ENCODE measurements at regions not wholly inside any gene's neighbourhood (a gene's known extent, or its start where the extent isn't known, plus 50 kb on each side); places are given as distances from the start of the nearest gene placed in this dataset.

DNA sequence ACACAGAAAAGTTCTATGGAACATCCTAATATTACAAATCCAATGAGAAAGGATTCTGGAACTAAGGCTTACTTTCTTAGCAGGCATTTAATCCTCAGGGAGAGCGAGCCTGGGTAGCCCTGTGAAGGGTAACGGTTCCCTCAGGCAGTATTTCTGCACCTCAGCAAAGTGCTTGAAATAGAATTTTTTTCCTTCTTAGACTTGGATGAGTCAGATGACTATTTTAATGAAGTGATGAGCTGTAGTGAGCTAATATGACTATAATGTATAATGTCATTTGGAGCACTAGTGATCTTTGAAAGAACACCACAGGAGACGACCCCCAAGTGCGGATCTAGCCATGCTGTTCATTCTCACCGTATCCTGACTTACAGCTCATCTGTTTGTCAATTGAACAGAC lies 493.0 kb upstream of the FAM241A start:
- no peak for DNase-seq (ENCODE audit: low read depth in 2 of 2)

DNA sequence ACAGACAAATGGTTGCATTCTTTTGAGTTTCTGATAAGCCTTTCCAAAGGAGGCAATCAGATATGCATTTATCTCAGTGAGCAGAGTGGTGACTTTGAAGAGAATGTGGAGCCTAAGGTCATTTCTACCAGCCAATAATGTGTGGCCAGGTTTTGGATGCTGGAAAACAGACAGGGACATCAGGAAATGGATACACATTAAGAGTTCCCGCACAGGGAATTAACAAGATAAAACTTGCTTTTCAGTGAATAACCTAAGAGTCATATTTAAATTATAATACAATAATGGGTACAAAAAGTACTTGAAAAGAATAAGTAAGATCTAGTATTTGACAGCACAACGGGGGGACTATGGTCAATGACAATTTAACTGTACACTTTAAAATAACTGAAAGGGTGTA lies 492.3 kb upstream of the FAM241A start:
- DNase-seq (ENCODE audit: low read depth in 2 of 2): no peak

DNA sequence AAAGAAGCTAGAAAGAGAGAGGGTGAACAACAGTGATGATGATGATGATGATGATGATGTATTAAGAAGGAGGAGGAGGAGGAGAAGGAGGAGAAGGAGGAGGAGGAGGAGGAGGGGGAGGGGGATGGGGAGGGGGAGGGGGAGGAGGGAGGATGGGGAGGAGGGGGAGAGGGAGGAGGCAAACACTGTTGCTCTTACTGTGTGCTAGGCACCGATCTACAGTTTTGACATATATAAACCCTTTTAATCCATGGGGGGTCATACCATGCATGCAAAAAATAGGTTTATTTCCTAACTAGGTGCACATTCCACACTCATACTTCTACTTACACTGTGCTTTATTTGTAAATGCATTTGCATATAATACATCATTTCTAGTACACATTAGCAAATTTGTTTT lies 482.8 kb upstream of the FAM241A start:
- no peak for DNase-seq (ENCODE audit: low read depth in 2 of 2)

DNA sequence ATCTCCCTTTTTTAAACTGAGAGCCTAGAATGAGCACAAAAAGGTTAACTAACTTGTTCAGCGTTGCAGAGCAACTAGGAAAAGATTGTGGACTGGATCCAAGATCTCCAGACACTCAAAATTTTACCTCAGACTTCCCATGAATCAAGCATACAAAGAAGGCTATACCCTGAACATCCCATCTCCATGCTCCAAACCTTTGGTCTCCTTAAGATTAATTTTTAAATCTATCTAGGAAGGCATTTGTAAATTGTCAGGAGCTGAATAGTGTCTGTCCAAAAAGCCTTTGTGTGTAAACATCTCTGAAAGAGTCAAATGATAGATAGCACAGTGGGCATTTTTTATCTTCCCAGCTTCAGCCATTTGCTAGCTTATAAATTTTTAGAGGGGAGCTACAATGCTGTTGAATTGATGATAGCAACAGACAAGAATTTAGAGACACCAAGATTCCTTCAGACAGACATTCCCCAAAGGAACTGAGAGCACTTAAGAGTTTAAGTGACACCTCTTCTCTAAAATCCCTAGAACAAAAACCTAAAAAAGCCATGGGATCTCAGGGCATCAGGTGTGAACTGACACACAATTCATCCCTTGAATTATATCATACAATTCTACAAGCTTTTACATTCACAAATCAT lies 480.8 kb upstream of the FAM241A start:
- no peak for DNase-seq (ENCODE audit: low read depth in 2 of 2)

DNA sequence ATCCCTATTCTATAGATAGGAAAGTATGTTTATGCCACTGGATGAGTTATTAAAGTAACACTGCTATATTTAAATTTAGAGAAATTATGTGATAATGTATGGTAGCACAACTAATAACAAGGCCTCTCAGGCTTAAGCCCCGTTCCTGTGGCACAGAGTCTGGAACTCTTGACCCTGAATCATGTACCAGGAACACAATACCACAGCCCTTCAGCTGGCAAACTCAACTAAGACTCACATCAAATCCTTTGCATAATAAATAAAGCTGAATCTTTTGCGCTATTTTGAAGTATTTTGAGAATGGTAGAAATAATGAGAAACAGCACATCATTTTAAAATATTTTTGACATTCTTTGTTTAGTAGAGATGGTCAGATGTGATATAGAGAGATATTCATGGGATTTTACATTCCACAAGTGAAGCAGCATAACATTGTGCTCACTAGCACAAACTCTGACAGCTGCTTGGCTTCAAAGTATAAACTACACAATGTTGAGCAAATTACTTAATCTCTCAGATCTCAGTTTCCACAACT lies 478.4 kb upstream of the FAM241A start:
- no peak for DNase-seq (ENCODE audit: low read depth in 2 of 2)

DNA sequence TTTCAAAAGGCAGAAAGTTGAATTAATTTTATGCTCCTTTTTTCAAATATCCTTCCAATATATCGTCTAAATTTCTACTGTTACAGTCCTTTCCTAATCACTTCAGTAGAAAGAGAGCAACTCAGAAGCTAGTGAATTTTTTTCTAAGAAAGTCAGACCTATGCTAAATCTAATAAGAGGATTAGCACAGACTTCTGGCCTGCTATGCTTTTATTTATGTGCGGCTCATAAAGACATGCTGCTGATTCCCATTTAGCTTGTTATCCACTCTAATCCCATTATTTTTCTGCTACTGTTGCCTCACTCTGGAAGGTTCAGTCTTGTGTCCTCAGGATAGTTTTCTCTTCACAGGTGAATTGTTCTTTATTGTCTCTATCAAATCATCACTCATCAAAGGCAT lies 473.5 kb upstream of the FAM241A start:
- DNase-seq (ENCODE audit: low read depth in 2 of 2): no peak

DNA sequence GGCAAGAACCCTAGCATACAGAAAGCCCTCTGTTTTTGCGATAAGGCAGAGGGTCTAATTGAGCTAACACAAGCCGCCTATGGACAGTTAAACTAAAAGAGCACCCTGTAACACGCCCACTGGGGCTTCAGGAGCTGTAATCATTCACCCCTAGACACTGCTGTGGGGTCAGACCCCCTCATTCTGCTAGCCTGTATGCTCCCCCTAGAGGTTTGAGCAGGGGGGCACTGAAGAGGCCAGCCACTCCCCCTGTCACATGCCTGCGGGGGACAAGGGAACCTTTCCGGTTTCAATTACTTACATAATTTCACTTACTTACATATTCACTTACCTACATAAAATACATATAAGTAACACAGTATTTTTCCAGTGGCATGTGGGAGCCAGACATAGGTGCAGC lies 469.5 kb upstream of the FAM241A start:
- no peak for DNase-seq (ENCODE audit: low read depth in 2 of 2)

DNA sequence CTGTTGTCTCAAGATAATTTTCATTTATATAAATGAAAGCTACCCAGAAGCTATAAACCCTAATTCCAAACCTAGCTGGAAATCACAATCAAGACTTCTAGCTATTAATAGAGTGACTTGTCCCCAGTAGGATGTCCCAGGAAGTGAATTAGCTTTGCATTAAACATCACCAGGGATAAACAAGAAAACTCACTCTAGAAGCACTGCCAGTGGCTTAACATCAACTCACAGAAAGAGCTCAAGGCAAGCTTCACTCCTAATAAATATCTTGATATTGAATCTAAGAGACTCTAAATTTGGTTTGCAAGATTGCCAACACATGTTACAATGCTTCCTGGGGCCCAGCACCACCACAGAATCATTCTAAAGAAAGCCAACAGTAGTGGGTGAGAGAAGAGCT lies 468.7 kb upstream of the FAM241A start:
- DNase-seq (ENCODE audit: low read depth in 2 of 2): no peak

DNA sequence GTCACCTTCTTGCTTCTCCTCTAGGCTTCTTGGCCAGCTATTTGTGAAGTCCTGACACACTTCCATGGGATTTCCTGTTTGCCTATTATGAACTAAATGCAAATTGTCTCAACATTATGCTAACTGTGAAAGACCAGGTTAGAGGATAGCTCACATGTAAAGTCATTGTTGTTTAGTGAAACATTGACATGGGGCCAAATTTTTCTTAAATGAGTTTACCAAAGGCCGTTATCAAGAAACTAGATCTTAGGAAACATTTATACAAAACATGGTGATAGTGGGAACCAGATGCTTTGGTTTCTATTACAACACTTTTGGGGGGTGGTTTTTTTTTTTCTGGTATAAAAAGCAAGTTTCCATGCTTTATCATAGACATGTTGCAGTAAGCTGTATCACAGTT lies 466.8 kb upstream of the FAM241A start:
- no peak for DNase-seq (ENCODE audit: low read depth in 2 of 2)

DNA sequence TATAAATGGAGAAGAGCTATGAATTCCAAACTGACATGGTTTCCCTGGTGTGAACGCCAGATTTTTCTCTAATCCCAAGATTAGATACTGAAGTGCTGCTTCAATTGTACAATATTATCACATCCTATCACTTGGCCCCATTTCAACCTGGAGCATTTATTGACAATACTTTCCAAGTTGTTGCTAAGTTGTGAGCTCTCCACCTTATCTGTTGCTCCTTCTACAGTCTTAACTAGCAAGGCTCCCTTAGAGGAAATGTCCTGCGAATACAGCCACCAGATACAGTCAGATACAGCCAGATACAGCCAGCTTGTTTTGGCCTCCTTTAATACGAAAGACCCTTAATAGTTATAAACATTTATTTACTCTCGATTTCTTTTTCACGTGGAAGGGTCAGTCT lies 466.3 kb upstream of the FAM241A start:
- DNase-seq (ENCODE audit: low read depth in 2 of 2): no peak

DNA sequence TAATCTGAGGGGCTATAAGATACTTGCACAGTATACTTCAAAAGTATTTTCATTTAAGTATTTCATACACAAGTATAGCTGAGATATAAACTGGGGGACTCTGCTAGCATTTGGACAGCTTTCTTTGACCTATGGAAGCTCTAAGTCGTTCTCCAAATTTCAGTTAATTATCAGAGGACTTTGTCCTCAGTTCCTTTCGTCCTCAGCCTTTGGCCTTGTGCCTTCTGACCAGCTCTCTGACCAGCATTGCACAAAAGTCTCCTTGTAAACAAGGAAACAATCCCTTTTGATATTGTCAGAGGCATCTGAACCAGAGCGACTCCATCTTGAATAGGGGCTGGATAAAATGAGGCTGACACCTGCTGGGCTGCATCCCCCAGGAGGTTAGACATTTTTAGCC lies 464.0 kb upstream of the FAM241A start:
- no peak for DNase-seq (ENCODE audit: low read depth in 2 of 2)

DNA sequence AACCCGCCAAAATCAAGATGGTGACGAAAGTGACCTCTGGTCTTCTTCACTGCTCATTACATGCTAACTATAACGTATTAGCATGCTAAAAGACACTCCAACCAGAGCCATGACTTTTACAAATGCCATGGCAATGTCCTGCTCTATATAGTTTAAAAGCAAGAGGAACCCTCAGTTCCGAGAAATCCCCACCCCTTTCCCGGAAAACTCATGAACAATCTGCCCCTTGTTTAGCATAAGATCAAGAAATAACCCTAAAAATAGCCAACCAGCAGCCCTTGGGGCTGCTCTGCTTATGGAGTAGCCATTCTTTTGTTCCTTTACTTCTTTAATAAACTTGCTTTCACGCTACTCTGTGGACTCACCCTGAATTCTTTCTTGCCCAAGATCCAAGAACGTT lies 463.5 kb upstream of the FAM241A start:
- no peak for DNase-seq (ENCODE audit: low read depth in 2 of 2)

DNA sequence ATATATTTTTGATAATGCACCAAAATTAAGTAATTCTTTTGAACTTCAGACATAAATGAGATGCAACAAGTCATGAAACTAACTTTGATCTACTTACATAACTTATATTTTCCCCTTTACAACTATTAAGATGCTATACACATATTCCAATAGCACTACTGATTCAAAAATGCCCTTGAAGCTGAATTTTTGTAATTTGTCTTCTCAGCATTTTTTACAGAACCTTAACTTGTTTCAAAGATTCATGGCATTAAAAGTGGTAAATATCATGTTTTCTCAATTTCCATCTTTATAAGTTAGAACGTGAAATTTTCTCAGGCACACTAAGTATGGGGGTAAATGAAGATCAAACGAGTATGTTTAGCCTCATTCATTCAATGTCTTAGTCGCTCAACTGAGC lies 460.0 kb upstream of the FAM241A start:
- DNase-seq (ENCODE audit: low read depth in 2 of 2): no peak

DNA sequence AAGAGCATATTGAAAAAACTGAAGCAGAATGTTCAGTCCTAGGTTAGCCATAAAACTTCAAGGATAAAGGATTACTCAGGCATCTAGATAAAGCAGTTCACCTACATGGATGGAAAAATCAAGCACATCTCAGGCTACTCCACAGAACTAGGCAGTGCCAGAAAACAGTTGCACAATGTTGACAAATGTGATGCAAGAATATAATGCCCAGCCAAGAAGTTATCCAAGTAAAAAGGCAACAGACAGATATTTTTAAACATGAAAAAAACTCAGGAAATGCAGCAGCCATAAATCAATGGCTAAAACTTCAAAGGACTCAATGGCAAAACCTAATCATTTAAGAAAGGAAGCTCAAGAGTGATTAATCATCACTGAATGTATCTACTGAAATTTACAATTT lies 456.0 kb upstream of the FAM241A start:
- no peak for DNase-seq (ENCODE audit: low read depth in 2 of 2)

DNA sequence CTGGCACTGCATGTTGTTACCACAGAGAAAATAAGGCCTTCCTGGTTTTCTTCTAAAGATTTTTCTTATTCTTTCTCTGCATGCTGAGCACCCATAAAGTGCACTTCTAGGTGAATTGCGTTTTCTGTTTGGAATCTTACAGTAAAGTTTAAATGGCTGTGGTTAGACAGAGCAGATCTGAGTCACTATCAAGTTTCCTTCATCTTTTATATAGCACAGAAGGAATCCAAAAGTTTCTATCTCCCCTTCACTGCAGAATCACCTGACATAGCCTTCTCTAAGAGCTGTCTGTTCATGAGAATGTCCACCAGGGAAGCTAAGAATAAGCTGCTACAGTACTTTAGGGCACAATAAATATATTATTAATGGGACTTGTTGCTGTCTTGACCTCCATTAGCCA lies 455.5 kb upstream of the FAM241A start:
- DNase-seq (ENCODE audit: low read depth in 2 of 2): no peak

DNA sequence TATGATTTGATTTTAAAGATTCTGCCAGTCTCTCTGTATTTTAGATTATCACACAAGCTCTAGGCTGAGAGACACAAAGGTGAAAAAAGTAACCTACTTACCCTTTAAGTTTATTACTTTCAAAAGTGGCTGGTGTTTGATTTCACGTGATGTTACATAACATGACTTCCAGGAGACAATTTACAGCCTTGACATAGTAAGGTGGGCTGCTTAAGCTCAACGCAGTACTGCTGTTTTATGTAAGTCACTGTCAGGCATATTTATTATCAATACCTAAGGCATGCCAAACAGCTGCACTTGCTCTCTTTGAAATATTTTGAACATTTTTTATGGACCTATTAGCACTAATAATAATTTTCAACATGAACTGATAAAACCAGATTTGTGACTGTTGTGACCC lies 451.5 kb upstream of the FAM241A start:
- DNase-seq (ENCODE audit: low read depth in 2 of 2): no peak

DNA sequence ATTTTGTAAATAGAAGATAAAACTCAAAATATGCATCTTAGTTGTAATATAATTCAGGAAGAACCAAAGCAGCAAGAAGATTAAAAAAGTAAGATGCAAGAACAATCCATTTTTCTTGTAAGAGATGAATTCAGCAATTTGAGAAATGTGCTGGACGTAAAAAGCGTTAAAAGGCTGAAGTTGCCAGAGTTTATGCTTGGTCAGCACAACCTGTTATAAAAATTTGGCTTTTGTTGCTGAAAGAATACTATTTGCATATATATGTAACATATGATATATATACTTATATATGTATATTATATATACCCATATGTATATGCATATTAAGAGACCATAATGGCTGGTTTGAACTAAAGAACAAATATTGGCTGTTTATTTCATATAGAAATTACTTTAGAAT lies 449.6 kb upstream of the FAM241A start:
- DNase-seq (ENCODE audit: low read depth in 2 of 2): no peak

DNA sequence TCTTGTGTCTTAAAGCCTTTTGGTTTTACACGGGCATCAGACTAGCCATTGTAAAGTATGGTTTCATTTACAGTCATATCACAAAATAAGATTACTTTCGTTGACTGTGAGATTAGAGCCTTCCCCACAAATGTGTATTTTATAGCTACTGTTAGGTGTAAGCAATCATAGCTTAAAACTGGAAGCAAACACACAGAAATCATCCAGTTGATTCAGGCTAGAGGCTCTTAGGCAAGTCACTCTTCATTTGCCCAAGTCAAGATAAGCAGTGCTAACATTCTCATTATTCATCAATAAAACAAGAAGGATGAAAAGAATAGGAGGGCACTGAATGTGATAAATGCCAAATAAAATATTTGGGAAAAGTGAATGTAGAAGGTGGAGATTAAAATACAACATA lies 448.7 kb upstream of the FAM241A start:
- DNase-seq (ENCODE audit: low read depth in 2 of 2): no peak

DNA sequence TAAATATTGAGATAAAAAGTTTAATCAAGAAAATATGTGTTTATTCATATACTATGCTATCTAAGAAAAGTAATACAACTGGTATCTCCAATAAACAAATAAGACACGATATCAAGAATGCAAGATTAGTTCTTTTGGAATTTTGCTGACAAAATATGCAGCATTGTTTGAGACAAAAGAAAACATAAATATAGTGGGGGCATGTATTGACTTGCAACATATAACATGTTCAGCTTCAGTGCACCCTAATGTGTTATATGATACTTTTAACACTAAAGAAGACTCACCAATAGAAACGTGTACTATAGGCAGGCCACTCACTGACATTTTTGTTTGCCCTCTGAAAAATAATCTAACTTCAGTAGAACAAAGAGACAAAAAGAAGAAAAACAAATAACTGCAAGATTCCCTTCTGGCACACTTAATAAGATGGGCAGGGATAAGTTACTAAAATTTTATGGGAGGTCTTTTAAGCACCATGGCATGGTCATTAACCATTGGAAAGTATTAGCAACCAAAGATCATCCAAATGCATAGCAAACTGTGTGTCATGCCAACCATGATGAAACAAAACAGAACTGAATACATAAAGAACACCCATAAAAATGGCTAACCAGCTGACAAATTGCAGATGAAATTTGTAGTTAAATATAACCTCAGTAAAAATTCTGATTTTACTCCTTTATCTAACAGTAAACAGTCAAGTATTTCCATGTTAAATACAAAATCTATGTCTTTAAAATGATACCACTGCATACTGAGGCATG lies 447.9 kb upstream of the FAM241A start:
- no peak for DNase-seq (ENCODE audit: low read depth in 2 of 2)

DNA sequence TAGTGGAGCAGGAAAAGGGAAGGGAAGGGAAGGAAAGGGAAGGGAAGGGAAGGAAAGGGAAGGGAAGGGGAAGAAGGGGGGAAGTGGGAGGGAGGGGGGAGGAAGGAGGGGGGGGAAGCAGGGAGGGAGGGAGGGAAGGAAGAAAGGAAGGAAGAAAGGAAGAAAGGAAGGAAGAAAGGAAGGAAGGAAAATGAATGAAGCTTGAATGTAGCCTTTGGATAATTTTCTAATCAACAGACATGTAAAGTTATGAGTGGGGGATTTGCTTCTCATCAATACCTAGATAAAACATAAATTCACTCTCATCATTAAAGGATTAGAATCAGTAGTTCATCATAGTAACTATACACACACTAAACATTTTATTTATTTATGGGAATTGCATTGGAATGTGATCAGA lies 446.9 kb upstream of the FAM241A start:
- DNase-seq (ENCODE audit: low read depth in 2 of 2): no peak

DNA sequence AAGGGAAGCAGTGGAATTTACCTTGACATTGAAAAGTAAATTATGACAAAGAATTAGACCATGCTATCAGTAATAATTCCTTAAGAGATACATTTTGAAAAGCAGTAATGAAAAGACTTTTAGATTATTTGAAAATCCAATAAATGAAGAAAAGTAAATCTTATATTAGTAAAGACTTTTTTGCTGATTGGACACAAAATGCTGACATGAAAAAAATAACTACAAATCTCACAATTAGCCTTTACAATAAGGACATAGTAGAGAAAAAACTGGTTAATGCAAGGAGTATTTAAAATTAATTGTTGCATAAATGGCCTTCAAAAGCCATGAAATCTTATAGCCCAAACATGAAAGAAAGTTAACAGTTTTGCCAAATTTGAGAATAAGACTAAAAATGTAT lies 446.1 kb upstream of the FAM241A start:
- no peak for DNase-seq (ENCODE audit: low read depth in 2 of 2)

DNA sequence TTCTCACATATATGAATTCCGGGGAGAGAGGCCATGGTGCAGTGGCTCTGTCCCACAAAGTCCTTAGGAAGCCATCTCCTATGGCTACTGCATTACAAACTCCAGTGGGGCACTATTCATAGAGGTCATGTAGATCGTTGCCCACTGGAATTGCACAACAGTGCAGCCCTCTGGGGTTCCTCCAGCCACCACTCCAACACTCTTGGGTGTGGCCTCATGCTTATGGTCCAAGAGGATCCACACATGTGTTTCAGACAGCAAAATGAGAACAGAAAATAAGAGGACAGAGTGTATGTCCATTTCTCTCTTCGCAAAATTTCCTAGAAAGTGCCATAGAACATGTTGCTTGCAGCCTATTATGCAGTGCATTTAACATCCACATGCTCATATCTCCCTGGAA lies 444.2 kb upstream of the FAM241A start:
- no peak for DNase-seq (ENCODE audit: low read depth in 2 of 2)

DNA sequence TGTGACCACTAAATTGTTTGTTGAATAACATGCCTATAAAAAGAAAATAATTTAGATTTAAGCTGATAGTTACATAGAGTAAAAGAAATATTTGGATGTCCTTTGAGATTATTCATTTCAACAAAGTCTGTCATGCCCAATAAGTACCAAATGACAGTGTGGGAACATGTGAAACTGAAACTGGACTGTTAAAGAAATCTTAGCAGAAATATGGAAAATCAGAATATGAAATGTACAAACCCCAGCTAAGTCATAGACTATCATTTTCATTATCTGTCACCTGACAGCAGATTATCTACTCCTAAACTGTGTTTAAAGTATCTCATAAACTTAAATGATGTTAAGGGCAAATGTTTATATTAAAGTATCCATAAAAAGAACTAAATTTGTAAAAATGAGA lies 437.8 kb upstream of the FAM241A start:
- DNase-seq (ENCODE audit: low read depth in 2 of 2): no peak

Data from stimulated activated CD4-positive, alpha-beta T cell treated with anti-CD3 and anti-CD28 coated beads, Interleukin-15, amount 100 ng/mL, for 48 hours (primary cell).